GM19397 (cell line): ENCODE measurements at regions not wholly inside any gene's neighbourhood (a gene's known extent, or its start where the extent isn't known, plus 50 kb on each side); places are given as distances from the start of the nearest gene placed in this dataset.

ENCODE experiments used
- ATAC-seq: cut with Tn5 transposase; IDR thresholded peaks from one replicate; pipeline ENCODE4 v1.9.1; 2021; ENCODE audit warnings: mild to moderate bottlenecking, moderate library complexity; ENCODE audit not compliant: unreplicated experiment

DNA sequence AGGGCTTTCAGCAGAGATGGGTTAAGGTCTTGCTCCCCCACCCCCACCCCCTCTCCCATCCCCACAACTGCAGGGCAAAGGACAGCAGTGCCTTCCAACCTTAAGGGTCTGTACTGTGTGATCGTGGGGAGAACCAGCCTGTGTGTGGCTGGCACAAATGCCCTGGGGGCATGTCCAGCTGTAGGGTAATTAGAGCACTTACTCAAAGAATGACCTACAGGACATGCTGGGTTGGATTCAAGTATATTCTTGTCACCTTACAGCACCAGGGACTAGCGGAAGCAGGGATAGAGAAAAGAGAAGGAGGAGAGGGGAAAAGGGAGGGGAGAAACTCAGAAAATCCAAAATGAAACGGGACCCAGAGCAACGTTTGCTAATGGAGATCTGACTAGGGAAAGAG is 191.3 kb upstream of the GATB start:
- no peak for ATAC-seq

DNA sequence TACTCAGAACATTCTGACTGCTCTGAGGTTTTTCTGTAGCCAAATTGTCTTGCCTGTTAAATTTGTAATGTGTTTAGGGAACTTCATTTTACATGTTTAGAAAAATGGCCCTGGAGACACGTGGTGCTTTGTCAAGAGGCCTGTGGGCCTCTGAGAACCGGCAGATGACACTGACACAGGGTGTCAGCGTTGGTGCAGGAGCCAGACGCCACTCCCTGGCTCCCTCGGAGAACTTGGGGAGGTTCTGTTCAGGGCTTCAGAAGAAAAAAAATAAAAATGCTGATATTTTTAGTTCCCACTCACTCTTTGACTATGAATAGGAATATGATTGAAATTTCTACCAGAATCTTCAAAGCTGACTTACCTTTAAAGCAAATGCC is 190.9 kb upstream of the GATB start:
- ATAC-seq, result no peak

DNA sequence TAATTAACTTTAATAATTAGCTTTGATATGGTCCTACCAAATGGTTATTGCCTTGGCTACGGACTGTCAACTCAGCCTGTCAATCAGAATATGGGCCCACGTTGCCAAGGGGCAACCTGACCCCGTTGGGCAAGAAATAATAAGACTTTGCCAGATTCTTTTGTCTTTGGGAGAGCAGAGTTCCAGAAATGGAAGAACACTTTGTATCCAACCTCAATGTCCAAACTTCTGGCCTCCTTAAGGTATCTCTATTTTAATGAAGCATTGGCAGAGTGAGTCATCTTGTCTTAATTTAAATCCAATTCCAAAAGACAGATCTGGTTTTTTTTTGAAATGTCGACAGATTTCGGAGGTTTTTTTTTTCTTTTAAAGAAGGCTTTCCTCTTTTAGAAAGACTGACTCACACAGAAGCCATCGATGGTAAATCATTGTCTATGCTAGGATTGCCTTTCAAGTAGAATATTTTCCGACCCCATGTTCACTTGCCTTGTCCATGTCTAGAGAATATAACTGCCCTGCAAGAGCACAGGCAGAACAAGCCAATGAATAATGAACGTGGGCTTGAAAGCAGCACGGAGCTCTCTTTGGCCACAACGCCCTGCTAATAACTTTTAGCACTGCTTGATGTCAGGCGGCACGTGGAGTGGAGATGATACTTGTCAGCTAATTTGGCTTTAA is 190.3 kb upstream of the GATB start:
- no peak for ATAC-seq

DNA sequence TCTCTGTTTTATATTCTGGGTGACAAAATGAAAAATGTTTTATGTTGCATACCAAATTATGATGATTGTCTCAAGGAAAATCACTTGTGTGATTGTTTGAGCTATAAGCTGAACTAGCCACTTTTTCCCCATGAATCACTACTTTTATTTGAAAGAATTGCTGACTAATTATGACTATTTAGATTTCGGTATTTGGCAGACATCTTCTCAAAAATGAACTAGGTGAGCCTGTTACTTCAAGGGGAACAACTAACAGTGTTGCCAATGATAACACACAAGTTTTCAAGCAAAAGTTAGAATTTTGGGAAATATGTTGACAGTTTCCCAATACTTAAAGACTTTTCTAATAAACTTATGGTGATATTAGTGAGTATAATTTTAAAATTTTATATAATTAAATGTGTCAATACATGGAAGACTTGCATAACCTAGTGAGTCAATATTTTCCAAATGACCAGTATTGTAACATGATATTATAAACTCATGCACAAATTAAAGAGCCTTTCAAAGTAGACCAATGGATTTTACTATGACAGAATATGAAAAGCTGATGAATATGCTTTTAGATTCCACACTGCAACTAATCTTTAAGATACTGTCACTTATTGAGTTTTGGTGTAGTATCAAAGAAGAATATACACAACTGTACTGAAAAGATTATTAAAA is 187.7 kb upstream of the GATB start:
- no peak for ATAC-seq

DNA sequence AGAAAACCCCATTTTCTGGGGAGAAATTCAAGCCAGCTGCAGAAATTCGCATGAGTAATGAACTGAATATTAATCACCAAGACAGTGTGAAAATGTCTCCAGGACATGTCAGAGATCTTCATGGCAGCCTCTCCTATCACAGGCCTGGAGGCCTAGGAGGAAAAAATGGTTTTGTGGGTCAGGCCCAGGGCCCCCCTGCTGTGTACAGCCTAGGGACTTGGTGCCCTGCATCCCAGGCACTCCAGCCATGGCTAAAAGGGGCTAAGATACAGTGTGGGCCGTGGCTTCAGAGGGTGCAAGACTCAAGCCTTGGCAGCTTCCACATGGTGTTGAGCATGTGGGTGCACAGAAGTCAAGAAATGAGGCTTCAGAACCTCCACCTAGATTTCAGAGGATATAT is 185.9 kb upstream of the GATB start:
- no peak for ATAC-seq

GRCh38 chr4:151942971-151943370 is 182.2 kb upstream of the GATB start:
- no peak for ATAC-seq

DNA sequence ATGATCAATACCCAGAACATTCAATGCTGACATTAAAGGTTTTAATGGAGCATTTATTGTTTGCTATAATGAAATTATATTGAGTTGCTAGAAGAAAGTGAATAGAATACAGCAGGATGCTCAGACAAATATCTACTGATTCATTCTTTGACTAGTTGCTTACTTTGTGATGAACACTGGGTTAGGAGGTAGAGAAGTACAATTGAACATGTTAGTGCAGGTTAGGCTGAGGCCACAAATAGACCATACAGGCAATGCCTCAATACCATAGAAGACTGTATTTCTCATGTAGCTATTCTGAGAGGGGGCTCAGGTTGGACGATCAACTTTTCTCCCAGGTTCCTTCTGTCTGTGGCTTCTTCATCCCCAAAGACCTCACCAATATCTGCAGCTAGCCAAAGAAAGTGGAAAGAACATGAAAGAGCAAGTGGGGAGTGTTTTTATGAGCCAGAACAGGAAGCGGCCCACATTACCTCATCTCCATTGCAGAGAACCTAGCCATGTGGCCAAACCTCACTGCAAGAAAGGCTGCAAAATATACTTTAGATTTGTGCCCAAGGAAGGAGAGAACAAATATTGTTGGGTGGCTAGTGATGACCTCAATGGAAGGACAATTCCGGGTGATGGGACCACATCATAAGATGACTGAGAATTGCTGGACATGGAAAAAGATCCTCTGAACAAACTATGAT is 180.3 kb upstream of the GATB start:
- no peak for ATAC-seq

DNA sequence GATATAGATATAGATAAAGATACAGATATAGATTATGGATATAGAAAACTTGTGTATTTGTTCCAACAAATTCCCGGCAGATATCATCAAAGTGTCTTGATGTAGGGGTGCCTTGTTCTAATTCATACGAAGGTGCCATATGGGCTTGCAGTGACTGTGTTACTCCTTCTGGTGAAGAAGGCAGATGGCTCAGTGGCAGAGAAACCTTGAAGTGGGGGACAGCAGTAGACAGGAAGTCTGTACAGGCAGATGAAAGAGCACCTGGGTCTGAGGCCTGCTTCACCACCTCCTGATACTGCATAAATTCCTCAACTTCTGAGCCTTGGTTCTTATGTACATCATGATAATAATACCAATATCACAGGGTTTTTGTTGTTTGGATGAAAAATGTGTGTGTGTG is 179.5 kb upstream of the GATB start:
- no peak for ATAC-seq

GRCh38 chr4:151939670-151940069 is 178.9 kb upstream of the GATB start:
- no peak for ATAC-seq

- no peak for ATAC-seq
These were observed 174.6 kb upstream of the GATB start for GRCh38 chr4:151935411-151935810.

DNA sequence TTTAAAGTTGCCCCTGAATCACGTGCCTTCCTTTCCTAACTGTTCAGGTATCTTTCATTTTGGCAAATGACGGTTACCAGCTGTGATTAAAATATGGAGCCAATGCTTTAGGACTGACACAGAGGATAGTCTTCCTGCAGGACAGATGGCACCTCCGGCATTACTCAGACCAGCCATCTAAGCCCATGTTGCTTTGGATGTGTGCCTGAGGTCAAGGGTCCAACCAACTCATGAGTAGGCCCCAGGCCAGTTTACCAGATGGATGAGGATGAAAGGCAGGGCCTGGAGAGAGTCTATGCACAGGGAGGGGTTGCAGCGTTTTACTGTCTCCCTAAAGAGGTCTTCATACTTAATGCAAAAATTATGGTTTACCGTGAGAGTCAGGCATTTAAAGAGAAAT is 174.0 kb upstream of the GATB start:
- ATAC-seq, result no peak

DNA sequence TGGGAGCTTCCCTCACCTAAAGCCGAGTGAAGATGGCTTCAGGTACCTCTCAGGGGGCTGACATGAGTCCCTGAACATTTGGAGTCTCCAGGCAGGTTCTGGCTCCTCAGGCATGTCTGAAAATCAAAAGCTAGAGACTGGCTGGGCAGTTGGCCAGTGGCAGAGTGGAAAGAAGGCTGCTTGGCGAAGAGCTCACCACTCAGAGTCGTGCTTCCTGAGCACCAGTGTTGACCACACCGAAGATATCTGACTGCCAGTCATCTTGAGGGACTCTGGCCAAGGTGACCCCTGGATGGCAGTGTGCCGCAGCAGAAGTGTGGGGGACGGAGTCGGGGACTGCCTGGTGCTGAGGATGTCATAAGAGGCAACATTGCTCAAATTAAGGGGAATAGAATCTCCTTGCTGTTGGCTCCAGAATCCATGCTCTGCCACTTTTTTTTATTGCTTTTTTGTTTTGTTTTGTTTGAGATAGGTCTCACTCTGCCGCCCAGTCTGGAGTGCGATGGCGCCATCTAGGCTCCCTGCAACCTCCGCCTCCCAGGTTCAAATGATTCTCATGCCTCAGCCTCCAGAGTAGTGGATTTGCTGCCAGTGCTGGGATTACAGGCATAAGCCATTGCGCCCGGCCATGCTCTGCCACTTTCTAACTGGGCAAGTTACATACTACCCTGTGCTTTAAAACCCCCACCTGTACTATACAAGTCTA is 172.5 kb upstream of the GATB start:
- no peak for ATAC-seq

DNA sequence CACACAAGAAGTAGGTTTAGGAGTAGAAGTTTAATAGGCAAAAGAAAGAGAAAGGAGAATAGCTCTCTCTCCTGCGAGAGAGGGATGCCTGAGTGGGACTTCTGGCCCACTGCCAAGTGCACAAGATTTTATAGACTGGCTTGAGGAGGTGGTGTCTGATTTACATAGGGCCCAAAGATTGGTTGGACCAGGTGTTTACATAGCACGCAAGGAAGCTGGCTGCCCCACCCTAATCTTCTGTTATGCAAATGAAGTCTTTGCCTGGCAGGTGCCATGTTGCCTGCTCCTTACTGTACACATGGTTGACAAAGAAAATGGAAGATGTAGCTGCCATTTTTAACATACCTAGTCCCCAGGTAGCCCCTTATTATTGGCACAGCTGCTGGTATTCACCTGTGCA is 170.8 kb upstream of the GATB start:
- ATAC-seq, result no peak

DNA sequence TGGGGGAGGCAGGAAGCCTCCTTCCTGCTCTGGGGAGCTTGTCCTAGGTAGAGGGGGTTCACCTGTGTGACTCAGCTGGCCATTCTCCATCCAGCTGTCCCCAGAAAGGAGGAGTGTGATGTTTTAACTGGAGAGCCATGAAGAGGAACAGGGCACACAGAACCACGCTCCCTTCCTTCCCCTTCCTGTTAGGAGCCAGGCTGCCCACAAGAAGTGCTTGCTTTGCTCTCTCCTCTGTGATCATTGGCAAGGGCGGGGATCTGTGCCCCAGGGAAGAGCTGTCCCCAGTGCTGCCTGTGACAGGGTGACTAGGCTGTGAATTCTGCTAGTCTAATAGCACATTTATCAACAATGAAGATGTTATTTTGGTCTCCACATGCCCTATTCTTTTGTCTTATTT is 169.6 kb upstream of the GATB start:
- no peak for ATAC-seq

- no peak for ATAC-seq
These were observed 167.3 kb upstream of the GATB start for GRCh38 chr4:151928112-151928511.

DNA sequence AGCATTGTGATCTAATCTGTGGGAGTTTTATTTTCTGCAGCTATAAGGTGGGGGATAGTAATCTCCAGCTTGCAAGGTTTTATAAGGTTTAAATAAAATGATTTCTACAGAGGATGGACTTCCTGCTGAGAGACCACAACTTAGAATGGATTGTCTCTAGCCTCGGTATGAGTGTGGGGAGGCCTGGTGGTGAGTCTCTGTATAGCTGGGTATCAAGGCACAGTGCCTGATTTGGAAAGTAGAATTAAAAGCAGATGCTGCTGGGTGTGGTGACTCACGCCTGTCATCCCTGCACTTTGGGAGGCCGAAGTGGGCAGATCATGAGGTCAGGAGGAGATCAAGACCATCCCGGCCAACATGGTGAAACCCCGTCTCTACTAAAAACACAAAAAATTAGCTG is 162.0 kb upstream of the GATB start:
- no peak for ATAC-seq

GRCh38 chr4:151922306-151922705 is 161.5 kb upstream of the GATB start:
- ATAC-seq, result no peak

DNA sequence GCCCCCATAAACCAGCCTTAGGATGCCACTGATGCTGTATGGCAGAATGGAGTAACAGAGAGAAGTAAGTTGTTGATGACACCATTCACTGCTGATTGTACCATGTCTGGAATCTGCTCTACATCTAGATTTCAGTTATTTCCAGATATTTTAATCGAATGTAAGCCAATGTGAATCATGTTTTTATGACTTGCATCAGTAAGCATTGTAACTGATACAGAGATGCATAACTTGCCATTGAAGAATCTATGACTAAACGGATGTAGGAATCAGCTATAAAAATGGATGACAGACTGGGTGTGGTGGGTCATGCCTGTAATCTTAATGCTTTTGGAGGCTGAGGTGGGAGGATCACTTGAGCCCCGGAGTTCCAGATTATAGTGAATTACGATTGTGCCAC is 161.0 kb upstream of the GATB start:
- no peak for ATAC-seq

DNA sequence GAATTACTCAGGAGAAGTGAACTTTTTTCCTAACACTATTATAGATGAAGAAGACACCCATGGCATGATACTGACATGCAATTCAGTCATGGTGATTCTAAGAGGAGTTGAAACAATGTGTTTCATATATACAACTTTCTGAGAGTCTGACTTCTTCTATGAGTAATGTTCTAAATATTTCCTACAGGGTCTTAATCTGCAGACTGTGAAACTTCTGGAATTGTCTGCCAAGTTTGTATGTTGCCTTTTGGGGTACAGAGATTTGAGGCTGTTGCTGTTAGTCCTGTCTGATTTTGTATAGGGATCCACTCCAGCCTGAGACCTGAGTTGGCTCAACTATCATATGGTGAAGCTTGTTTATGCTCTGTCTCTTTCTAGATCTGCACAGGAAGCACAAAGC is 160.6 kb upstream of the GATB start:
- ATAC-seq, result no peak

- no peak for ATAC-seq
These were observed 156.4 kb upstream of the GATB start for GRCh38 chr4:151917145-151917734.

- no peak for ATAC-seq
These were observed 151.8 kb upstream of the GATB start for GRCh38 chr4:151912632-151913031.
